ENCODE measurements at regions not wholly inside any gene's neighbourhood (a gene's known extent, or its start where the extent isn't known, plus 50 kb on each side); places are given as distances from the start of the nearest gene placed in this dataset.

- DNase-seq (ENCODE audit: low read depth in 1 of 2, low spot score in 1 of 2) = no peak
These were observed 351.2 kb downstream of the ZNF608 start for GRCh38 chr5:124395287-124395686.

- DNase-seq (ENCODE audit: low read depth in 1 of 2, low spot score in 1 of 2) = no peak
These were observed 351.7 kb downstream of the ZNF608 start for GRCh38 chr5:124394700-124395245.

- DNase-seq (ENCODE audit: low read depth in 1 of 2, low spot score in 1 of 2) = no peak
These were observed 352.7 kb downstream of the ZNF608 start for GRCh38 chr5:124393584-124394379.

GRCh38 chr5:124383693-124384092 is 362.7 kb downstream of the ZNF608 start:
- DNase-seq (ENCODE audit: low read depth in 1 of 2, low spot score in 1 of 2) = no peak

- no peak for DNase-seq (ENCODE audit: low read depth in 1 of 2, low spot score in 1 of 2)
These were observed 369.1 kb downstream of the ZNF608 start for GRCh38 chr5:124377386-124377785.

GRCh38 chr5:124373883-124374282 is 372.6 kb downstream of the ZNF608 start:
- DNase-seq (ENCODE audit: low read depth in 1 of 2, low spot score in 1 of 2) = no peak

- no peak for DNase-seq (ENCODE audit: low read depth in 1 of 2, low spot score in 1 of 2)
These were observed 374.0 kb downstream of the ZNF608 start for GRCh38 chr5:124372457-124372856.

- no peak for DNase-seq (ENCODE audit: low read depth in 1 of 2, low spot score in 1 of 2)
These were observed 375.2 kb downstream of the ZNF608 start for GRCh38 chr5:124371111-124371706.

GRCh38 chr5:124370601-124371000 is 375.8 kb downstream of the ZNF608 start:
- DNase-seq (ENCODE audit: low read depth in 1 of 2, low spot score in 1 of 2) = no peak

- DNase-seq (ENCODE audit: low read depth in 1 of 2, low spot score in 1 of 2) = no peak
These were observed 381.1 kb downstream of the ZNF608 start for GRCh38 chr5:124365361-124365801.

- DNase-seq (ENCODE audit: low read depth in 1 of 2, low spot score in 1 of 2) = no peak
These were observed 390.5 kb downstream of the ZNF608 start for GRCh38 chr5:124355928-124356327.

- no peak for DNase-seq (ENCODE audit: low read depth in 1 of 2, low spot score in 1 of 2)
These were observed 393.4 kb downstream of the ZNF608 start for GRCh38 chr5:124353016-124353415.

- no peak for DNase-seq (ENCODE audit: low read depth in 1 of 2, low spot score in 1 of 2)
These were observed 394.1 kb downstream of the ZNF608 start for GRCh38 chr5:124352312-124352711.

- DNase-seq (ENCODE audit: low read depth in 1 of 2, low spot score in 1 of 2) = no peak
These were observed 396.5 kb downstream of the ZNF608 start for GRCh38 chr5:124349931-124350330.

- no peak for DNase-seq (ENCODE audit: low read depth in 1 of 2, low spot score in 1 of 2)
These were observed 403.0 kb downstream of the ZNF608 start for GRCh38 chr5:124343451-124343867.

GRCh38 chr5:124342986-124343385 is 403.5 kb downstream of the ZNF608 start:
- no peak for DNase-seq (ENCODE audit: low read depth in 1 of 2, low spot score in 1 of 2)

GRCh38 chr5:124342584-124342983 is 403.9 kb downstream of the ZNF608 start:
- DNase-seq (ENCODE audit: low read depth in 1 of 2, low spot score in 1 of 2) = no peak

GRCh38 chr5:124342027-124342471 is 404.4 kb downstream of the ZNF608 start:
- no peak for DNase-seq (ENCODE audit: low read depth in 1 of 2, low spot score in 1 of 2)

- no peak for DNase-seq (ENCODE audit: low read depth in 1 of 2, low spot score in 1 of 2)
These were observed 405.2 kb downstream of the ZNF608 start for GRCh38 chr5:124341066-124341858.

- no peak for DNase-seq (ENCODE audit: low read depth in 1 of 2, low spot score in 1 of 2)
These were observed 408.4 kb downstream of the ZNF608 start for GRCh38 chr5:124337996-124338395.

GRCh38 chr5:124333298-124333979 is 413.0 kb downstream of the ZNF608 start:
- DNase-seq (ENCODE audit: low read depth in 1 of 2, low spot score in 1 of 2) = no peak

Measured in activated T-helper 1 cell treated with anti-CD3 and anti-CD28 coated beads, Interleukin-2, amount 50 U/mL, for 16 hours (primary cell).